ENCODE measurements at regions not wholly inside any gene's neighbourhood (a gene's known extent, or its start where the extent isn't known, plus 50 kb on each side); places are given as distances from the start of the nearest gene placed in this dataset.

- TF ChIP-seq ZNF510 (CRISPR knock-in tag; IDR thresholded peaks at IDR 0.05; ENCODE audit: low read depth) (no peak), ZNF331 (CRISPR knock-in tag; IDR thresholded peaks at IDR 0.05) (no peak), RBM22 (optimal IDR thresholded peaks at IDR 0.05; ENCODE audit: low read length) (no peak), MYPOP (CRISPR knock-in tag; IDR thresholded peaks at IDR 0.05) (no peak), ZNF570 (CRISPR knock-in tag; IDR thresholded peaks at IDR 0.05; ENCODE audit: borderline replicate concordance) (no peak), THRA (CRISPR knock-in tag; IDR thresholded peaks at IDR 0.05; ENCODE audit: borderline replicate concordance) (no peak)
- TF ChIP-seq, protein P1, sequence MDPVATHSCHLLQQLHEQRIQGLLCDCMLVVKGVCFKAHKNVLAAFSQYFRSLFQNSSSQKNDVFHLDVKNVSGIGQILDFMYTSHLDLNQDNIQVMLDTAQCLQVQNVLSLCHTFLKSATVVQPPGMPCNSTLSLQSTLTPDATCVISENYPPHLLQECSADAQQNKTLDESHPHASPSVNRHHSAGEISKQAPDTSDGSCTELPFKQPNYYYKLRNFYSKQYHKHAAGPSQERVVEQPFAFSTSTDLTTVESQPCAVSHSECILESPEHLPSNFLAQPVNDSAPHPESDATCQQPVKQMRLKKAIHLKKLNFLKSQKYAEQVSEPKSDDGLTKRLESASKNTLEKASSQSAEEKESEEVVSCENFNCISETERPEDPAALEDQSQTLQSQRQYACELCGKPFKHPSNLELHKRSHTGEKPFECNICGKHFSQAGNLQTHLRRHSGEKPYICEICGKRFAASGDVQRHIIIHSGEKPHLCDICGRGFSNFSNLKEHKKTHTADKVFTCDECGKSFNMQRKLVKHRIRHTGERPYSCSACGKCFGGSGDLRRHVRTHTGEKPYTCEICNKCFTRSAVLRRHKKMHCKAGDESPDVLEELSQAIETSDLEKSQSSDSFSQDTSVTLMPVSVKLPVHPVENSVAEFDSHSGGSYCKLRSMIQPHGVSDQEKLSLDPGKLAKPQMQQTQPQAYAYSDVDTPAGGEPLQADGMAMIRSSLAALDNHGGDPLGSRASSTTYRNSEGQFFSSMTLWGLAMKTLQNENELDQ (CRISPR knock-in tag; IDR thresholded peaks at IDR 0.05; ENCODE audit: borderline replicate concordance) = no peak
- TF ChIP-seq, protein P2, sequence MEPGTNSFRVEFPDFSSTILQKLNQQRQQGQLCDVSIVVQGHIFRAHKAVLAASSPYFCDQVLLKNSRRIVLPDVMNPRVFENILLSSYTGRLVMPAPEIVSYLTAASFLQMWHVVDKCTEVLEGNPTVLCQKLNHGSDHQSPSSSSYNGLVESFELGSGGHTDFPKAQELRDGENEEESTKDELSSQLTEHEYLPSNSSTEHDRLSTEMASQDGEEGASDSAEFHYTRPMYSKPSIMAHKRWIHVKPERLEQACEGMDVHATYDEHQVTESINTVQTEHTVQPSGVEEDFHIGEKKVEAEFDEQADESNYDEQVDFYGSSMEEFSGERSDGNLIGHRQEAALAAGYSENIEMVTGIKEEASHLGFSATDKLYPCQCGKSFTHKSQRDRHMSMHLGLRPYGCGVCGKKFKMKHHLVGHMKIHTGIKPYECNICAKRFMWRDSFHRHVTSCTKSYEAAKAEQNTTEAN (CRISPR knock-in tag; conservative IDR thresholded peaks at IDR 0.05) = no peak
Observed at GRCh38 chr17:69936996-69937395, 138.0 kb upstream of the KCNJ16 start (continued).

All from HepG2 (cell line).